Vagina (tissue), 2 donors: ENCODE measurements at regions not wholly inside any gene's neighbourhood (a gene's known extent, or its start where the extent isn't known, plus 50 kb on each side); places are given as distances from the start of the nearest gene placed in this dataset.

Experiments
- DNase-seq, 2 donors: peaks; one replicate each; pipeline ENCODE4 v3.0.0-alpha.2; 2017; ENCODE audit errors: extremely low spot score in 2 of 2
- H3K27ac ChIP-seq: fragments of 200-600 bp; sonication (generic); one replicate; pipeline ENCODE4 v1.5.1; 2019
- H3K27me3 ChIP-seq: fragments of 200-600 bp; sonication (generic); one replicate; pipeline ENCODE4 v1.5.1; 2019
- H3K36me3 ChIP-seq, 2 donors: fragments of 200-600 bp; sonication (generic); one replicate each; pipeline ENCODE4 v1.5.1; 2017 to 2019
- H3K4me1 ChIP-seq: fragments of 200-600 bp; sonication (generic); one replicate; pipeline ENCODE4 v1.5.1; 2019
- H3K4me3 ChIP-seq, 2 donors: fragments of 200-600 bp; sonication (generic); 1 replicate in 1 of 2; 2 replicates in 1 of 2; pipeline ENCODE4 v1.5.1; 2016 to 2019
- H3K9me3 ChIP-seq: fragments of 200-600 bp; sonication (generic); one replicate; pipeline ENCODE4 v1.5.1; 2019
- POLR2A ChIP-seq, 2 donors: fragments of 450-650 bp; IDR thresholded peaks; one replicate each; pipeline ENCODE4 v1.6.1; 2017; ENCODE audit warnings: antibody characterized with exemption in 2 of 2, mild to moderate bottlenecking in 2 of 2, moderate library complexity in 2 of 2
- POLR2AphosphoS5 ChIP-seq, 2 donors: sonication (generic); formaldehyde crosslinking; IDR thresholded peaks; one replicate each; pipeline ENCODE4 v1.9.0; 2017; ENCODE audit warnings: antibody characterized with exemption in 2 of 2, mild to moderate bottlenecking in 2 of 2, low read depth in 1 of 2; ENCODE audit not compliant: insufficient read depth in 1 of 2
- intact Hi-C: fragments of 100-400 bp; cut with DNase I; formaldehyde crosslinking; loops from one replicate; pipeline ENCODE4 v1.15.1; 2023
- TF ChIP-seq, protein P1 (sequence below), 3 experiments: fragments of 450-650 bp in 2 of 3; fragments of 200-600 bp in 1 of 3; sonication (generic) in 1 of 3; IDR thresholded peaks; one replicate each; pipeline ENCODE4 v1.5.1; 2017 to 2019; ENCODE audit warnings: antibody characterized with exemption in 3 of 3, mild to moderate bottlenecking in 2 of 3, moderate library complexity in 2 of 3

DNA sequence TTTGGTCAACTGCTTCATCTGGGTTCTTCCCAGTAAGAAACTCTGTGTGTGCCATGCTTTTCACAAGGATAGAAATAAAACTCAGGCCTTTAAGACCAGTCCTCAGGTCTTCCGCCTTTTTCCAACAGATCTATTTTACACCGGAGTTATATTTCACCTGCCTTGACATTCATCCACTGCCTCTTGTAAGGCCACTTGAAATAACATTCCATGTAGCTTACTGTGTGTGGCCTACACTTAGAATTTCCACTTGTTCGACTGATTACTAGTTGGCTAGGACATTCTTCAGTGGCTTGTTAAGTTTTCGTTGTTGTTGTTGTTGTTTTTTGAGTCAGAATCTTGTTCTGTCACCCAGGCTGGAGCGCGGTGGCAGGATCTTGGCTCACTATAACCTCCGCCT is 92.8 kb upstream of the UNC5C start:
- no peaks in the 10 kb centered on the region for H3K27me3 ChIP-seq
- no peak overlapping the region for H3K4me3 ChIP-seq
- H3K27ac ChIP-seq: no peak overlapping the region
- no peaks in the 10 kb centered on the region for H3K4me1 ChIP-seq
- DNase-seq: no peak
- H3K9me3 ChIP-seq: no peaks in the 10 kb centered on the region
- H3K36me3 ChIP-seq: no peaks in the 10 kb centered on the region
- intact Hi-C loops: no loop called here
- TF ChIP-seq POLR2AphosphoS5 (IDR thresholded peaks at IDR 0.05; ENCODE audit: insufficient read depth in 1 of 2, low read depth in 1 of 2) (no peak), POLR2A (IDR thresholded peaks at IDR 0.05) (no peak)
- TF ChIP-seq, protein P1, sequence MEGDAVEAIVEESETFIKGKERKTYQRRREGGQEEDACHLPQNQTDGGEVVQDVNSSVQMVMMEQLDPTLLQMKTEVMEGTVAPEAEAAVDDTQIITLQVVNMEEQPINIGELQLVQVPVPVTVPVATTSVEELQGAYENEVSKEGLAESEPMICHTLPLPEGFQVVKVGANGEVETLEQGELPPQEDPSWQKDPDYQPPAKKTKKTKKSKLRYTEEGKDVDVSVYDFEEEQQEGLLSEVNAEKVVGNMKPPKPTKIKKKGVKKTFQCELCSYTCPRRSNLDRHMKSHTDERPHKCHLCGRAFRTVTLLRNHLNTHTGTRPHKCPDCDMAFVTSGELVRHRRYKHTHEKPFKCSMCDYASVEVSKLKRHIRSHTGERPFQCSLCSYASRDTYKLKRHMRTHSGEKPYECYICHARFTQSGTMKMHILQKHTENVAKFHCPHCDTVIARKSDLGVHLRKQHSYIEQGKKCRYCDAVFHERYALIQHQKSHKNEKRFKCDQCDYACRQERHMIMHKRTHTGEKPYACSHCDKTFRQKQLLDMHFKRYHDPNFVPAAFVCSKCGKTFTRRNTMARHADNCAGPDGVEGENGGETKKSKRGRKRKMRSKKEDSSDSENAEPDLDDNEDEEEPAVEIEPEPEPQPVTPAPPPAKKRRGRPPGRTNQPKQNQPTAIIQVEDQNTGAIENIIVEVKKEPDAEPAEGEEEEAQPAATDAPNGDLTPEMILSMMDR (IDR thresholded peaks at IDR 0.05): no peak

DNA sequence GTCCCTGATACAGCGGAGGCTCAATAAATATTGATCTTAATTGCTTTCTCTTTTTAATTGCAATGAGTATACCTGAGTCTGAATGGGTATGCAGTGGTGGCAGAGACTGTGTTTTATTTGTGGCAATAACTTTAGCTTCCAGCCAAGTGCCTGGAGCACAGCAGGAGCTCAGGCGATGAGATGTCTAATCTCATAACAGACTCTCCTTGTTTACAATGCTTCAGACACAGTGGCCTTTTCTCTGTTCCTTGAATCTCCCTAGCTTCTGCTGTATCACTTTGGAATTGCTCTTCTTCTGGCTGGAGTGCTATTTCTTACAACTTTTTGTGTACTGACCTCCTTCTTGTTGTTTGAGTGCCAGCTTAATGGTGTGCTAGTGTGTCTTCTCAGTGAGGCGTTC is 91.5 kb upstream of the UNC5C start:
- DNase-seq: no peak
- H3K4me3 ChIP-seq: no peak overlapping the region

DNA sequence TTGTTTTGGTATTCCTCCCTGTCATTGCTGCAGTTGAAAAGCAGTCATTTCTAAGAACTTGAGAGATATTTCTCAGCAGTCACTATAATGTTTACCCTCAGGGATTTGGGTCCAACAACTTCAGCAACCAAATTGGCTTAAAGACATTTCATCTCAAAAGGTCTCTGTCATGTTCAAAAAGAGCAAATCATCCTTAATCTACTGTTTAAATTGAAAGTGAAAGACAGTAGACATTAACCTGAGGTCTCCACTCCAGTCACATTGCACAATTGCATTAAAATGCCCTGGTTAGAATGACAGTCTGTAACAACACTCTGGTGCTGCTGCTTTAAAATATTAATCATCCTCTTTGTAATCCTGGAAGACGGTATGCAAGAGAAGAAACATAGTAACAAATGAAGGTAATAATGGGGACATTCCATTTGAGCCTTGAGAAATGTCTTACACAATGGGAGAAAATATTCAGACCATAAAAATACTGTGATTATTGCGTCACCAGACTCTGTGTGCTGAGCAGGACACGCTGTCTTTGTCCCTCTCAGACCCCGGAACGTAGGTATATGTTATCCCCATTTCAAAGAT is 90.2 kb upstream of the UNC5C start:
- TF ChIP-seq POLR2AphosphoS5 (IDR thresholded peaks at IDR 0.05; ENCODE audit: insufficient read depth in 1 of 2, low read depth in 1 of 2) (no peak), POLR2A (IDR thresholded peaks at IDR 0.05) (no peak)
- TF ChIP-seq, protein P1 (IDR thresholded peaks at IDR 0.05): no peak

More for the DNA sequence above, 91.5 kb upstream of the UNC5C start:
- H3K4me1 ChIP-seq: no peaks in the 10 kb centered on the region
- H3K36me3 ChIP-seq: no peaks in the 10 kb centered on the region
- intact Hi-C loops: no loop called here
- H3K27me3 ChIP-seq: no peaks in the 10 kb centered on the region
- H3K9me3 ChIP-seq: no peaks in the 10 kb centered on the region
- no peak overlapping the region for H3K27ac ChIP-seq
- TF ChIP-seq POLR2AphosphoS5 (IDR thresholded peaks at IDR 0.05; ENCODE audit: insufficient read depth in 1 of 2, low read depth in 1 of 2) (no peak), POLR2A (IDR thresholded peaks at IDR 0.05) (no peak)
- TF ChIP-seq, protein P1 (IDR thresholded peaks at IDR 0.05): no peak

DNA sequence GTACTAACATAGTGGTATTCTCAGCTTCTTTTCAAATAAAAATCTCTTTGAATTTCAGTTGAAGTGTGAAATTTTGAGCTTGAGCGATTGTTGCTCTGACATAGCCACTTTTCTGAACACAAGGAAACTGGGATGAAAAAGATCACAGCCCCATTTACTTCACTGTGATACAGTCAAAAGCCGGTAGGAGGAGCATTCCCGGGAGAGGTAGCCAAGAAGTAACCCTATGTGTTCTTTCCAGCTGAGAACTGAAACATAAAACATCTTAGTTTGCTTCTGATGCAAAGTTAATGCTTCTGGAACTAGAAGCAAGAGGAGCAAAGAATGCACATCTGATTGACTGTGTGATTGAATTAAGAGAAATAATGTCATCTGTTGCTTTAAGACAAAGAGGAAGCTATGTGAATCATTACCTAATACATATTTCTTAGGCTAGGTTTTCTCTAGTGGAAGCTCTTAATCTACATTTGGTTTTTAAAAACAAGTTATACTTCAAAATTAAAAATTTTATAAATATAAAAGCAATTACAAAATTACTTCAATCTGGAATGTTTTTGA is 88.3 kb upstream of the UNC5C start:
- TF ChIP-seq, protein P1 (IDR thresholded peaks at IDR 0.05): no peak
- no peak for TF ChIP-seq POLR2AphosphoS5 (IDR thresholded peaks at IDR 0.05; ENCODE audit: insufficient read depth in 1 of 2, low read depth in 1 of 2)
- TF ChIP-seq POLR2A (IDR thresholded peaks at IDR 0.05): no peak
- H3K4me1 ChIP-seq: no peaks in the 10 kb centered on the region
- intact Hi-C loops: no loop called here
- no peaks in the 10 kb centered on the region for H3K9me3 ChIP-seq
- no peak overlapping the region for H3K4me3 ChIP-seq
- H3K27ac ChIP-seq: no peak overlapping the region
- DNase-seq: no peak
- no peaks in the 10 kb centered on the region for H3K36me3 ChIP-seq
- H3K27me3 ChIP-seq: no peaks in the 10 kb centered on the region

More for the DNA sequence above, 90.2 kb upstream of the UNC5C start:
- DNase-seq: no peak
- Histone ChIP-seq H3K27me3 (no peaks in the 10 kb centered on the region), H3K4me3 (no peak overlapping the region), H3K36me3 (no peaks in the 10 kb centered on the region), H3K27ac (no peak overlapping the region), H3K4me1 (no peaks in the 10 kb centered on the region), H3K9me3 (no peaks in the 10 kb centered on the region)
- intact Hi-C loops: no loop called here

DNA sequence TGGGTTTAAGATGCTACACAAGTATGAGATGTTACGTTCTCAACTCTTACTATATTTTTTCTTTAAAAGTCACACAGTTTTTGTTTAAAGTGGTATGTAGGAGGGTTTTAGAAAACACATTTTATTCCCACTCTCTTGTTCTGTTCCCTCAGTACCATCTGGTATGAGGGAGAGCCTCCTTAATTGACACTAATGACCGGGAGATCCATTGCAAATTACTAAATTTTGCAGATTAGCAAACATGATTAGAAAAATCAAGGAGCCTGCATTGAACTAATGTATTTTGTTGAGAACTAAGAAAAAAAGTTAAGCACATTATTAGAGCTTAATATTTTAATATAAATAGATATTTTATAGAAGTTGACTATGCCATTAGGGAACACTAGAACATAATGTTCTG is 87.3 kb upstream of the UNC5C start:
- H3K27me3 ChIP-seq: no peaks in the 10 kb centered on the region
- no peak overlapping the region for H3K4me3 ChIP-seq
- H3K27ac ChIP-seq: no peak overlapping the region
- no peaks in the 10 kb centered on the region for H3K36me3 ChIP-seq
- no peak for DNase-seq
- TF ChIP-seq, protein P1 (IDR thresholded peaks at IDR 0.05): no peak
- no peaks in the 10 kb centered on the region for H3K4me1 ChIP-seq
- intact Hi-C loops: no loop called here
- no peaks in the 10 kb centered on the region for H3K9me3 ChIP-seq
